ENCODE measurements at regions not wholly inside any gene's neighbourhood (a gene's known extent, or its start where the extent isn't known, plus 50 kb on each side); places are given as distances from the start of the nearest gene placed in this dataset.
"Not testable (repeated sequence)": the region's sequence is repeated elsewhere in the genome, so short reads cannot be mapped to it uniquely, and the experiment has no call there.

DNA sequence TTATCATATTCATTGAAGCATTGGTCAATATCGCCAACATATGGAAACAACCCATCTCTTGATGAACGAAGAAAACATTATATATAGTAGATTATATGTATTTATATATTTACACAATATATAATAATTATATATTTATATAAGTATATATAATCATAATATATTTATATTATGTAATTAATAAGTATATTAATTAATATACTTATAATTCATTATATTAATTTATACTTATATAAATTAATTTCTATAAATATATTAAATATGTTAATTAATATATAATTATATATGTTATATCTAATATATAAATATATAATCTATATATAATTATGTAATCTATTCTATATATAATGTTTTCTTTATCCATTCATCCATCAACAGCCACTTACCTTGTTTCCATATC is 69.0 kb upstream of the SRD5A3 start:
- no peak for TF ChIP-seq CTCF (IDR thresholded peaks at IDR 0.05; ENCODE audit: low read depth, low read length)
- DNase-seq (ENCODE audit: low read depth in 2 of 2) = no peak
- no peak overlapping the region for H3K4me3 ChIP-seq (replicated peaks in 1 of 2; ENCODE audit: low read depth in 2 of 2, low read length in 2 of 2)

- no peak for TF ChIP-seq CTCF (IDR thresholded peaks at IDR 0.05; ENCODE audit: low read depth, low read length)
- DNase-seq (ENCODE audit: low read depth in 2 of 2) = no peak
- no peak overlapping the region for H3K4me3 ChIP-seq (replicated peaks in 1 of 2; ENCODE audit: low read depth in 2 of 2, low read length in 2 of 2)
These were observed 67.7 kb upstream of the SRD5A3 start for GRCh38 chr4:55278316-55278715.

DNA sequence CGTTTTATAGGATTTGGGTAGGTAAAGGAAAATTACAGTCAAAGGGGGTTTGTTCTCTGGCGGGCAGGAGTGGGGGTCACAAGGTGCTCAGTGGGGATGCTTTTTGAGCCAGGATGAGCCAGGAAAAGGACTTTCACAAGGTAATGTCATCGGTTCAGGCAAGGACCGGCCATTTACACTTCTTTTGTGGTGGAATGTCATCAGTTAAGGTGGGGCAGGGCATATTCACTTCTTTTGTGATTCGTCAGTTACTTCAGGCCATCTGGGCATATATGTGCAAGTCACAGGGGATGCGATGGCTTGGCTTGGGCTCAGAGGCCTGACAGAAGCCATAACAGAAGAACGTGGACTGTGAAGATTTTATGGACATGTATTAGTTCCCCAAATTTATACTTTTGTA is 65.6 kb upstream of the SRD5A3 start:
- not testable (repeated sequence) for DNase-seq (ENCODE audit: low read depth in 2 of 2); H3K4me3 ChIP-seq (replicated peaks in 1 of 2; ENCODE audit: low read depth in 2 of 2, low read length in 2 of 2)

DNA sequence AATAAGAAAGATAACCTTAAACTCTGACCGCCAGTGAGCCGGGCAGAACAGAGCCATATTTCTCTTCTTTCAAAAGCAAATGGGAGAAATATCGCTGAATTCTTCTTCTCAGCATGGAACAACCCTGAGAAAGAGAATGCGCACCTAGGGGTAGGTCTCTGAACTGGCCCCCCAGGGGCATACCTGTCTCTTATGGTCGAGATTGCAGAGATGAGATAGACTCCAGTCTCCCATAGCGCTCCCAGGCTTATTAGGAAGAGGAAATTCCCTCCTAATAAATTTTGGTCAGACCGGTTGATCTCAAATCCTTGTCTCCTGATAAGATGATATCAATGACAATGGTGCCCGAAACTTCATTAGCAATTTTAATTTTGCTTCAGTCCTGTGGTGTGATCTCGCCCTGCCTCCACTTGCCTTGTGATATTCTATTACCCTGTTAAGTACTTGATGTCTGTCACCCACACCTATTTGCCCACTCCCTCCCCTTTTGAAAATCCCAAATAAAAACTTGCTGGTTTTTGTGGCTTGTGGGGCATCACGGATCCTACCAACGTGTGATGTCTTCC is 64.8 kb upstream of the SRD5A3 start:
- not testable (repeated sequence) for DNase-seq (ENCODE audit: low read depth in 2 of 2); H3K4me3 ChIP-seq (replicated peaks in 1 of 2; ENCODE audit: low read depth in 2 of 2, low read length in 2 of 2)

GRCh38 chr4:55284331-55284730 is 61.7 kb upstream of the SRD5A3 start:
- H3K4me3 ChIP-seq (replicated peaks in 1 of 2; ENCODE audit: low read depth in 2 of 2, low read length in 2 of 2) = no peak overlapping the region
- no peak for DNase-seq (ENCODE audit: low read depth in 2 of 2)
- no peak for TF ChIP-seq CTCF (IDR thresholded peaks at IDR 0.05; ENCODE audit: low read depth, low read length)

- no peak for TF ChIP-seq CTCF (IDR thresholded peaks at IDR 0.05; ENCODE audit: low read depth, low read length)
- H3K4me3 ChIP-seq (replicated peaks in 1 of 2; ENCODE audit: low read depth in 2 of 2, low read length in 2 of 2) = no peak overlapping the region
- DNase-seq (ENCODE audit: low read depth in 2 of 2) = peak; percentile 33 to 62
These were observed 54.8 kb upstream of the SRD5A3 start for GRCh38 chr4:55291227-55291640.

- peak in 1 of 2 donors; percentile 29 for DNase-seq (ENCODE audit: low read depth in 2 of 2)
- no peak overlapping the region for H3K4me3 ChIP-seq (replicated peaks in 1 of 2; ENCODE audit: low read depth in 2 of 2, low read length in 2 of 2)
- no peak for TF ChIP-seq CTCF (IDR thresholded peaks at IDR 0.05; ENCODE audit: low read depth, low read length)
These were observed 49.9 kb upstream of the SRD5A3 start for GRCh38 chr4:55296096-55296495.

Measured in cardiac fibroblast (primary cell).